HFF-Myc (cell line): ENCODE measurements at regions not wholly inside any gene's neighbourhood (a gene's known extent, or its start where the extent isn't known, plus 50 kb on each side); places are given as distances from the start of the nearest gene placed in this dataset.

Source experiments
- DNase-seq: peaks from one replicate; pipeline ENCODE4 v3.0.0-alpha.2; 2011; ENCODE audit warnings: low read depth; ENCODE audit errors: extremely low read depth
- H3K4me3 ChIP-seq: replicated peaks from 2 replicates; pipeline ENCODE4 v1.5.1; 2011; ENCODE audit warnings: low read depth, mild to moderate bottlenecking, control low read depth, low read length
- CTCF ChIP-seq: IDR thresholded peaks from 2 replicates; pipeline ENCODE4 v1.5.1; 2012; ENCODE audit warnings: mild to moderate bottlenecking, low read depth, low read length, control low read depth; ENCODE audit errors: missing control alignments

- DNase-seq = no peak
- no peak for TF ChIP-seq CTCF
- H3K4me3 ChIP-seq = no peak overlapping the region
Measured at GRCh38 chr1:30253361-30253760, 470.0 kb downstream of the MATN1 start.

DNA sequence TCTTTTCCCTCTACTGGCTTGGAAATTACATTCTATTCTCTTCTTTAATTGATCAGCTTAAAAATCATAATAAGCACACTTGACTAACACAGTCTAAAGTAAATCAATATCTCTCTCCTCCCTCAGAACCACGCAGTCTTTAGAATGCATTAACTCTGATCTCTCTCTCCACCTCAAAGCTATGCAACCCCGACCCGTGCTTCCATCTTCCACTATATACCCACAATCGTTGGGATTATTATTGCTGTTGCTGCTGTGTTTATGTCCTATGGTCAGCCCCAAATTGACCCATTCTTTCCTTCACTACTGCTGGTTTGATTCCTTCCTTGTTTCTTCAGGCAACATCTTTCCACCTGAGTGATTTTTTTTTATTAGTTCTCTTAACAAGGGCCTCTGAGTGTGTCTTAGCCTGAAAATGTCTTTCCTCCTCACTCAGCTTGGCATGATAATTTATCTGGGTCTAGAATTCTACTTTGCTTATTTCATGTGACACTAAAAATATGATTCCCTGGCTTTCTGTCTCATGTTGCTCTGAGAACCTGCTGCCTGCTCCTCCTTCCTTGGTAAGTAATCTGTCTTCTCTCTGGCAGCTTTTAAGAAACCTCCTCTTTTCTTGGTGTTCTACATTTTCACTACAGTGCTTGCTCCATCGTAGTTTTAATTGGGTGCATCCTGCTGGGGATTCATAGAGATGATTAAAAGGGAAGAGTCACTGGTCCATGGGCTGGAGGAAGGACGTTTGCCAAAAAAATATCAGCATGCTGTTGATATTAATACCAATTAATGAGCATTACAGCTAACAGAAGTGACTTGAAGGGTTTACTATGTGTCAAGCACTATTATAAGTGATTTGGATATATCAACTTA lies 472.2 kb downstream of the MATN1 start:
- no peak for TF ChIP-seq CTCF

GRCh38 chr1:30250338-30250983 lies 472.9 kb downstream of the MATN1 start:
- no peak overlapping the region for H3K4me3 ChIP-seq
- TF ChIP-seq CTCF = no peak
- DNase-seq = no peak

More for the DNA sequence above, 472.2 kb downstream of the MATN1 start:
- DNase-seq = no peak
- H3K4me3 ChIP-seq = no peak overlapping the region

DNA sequence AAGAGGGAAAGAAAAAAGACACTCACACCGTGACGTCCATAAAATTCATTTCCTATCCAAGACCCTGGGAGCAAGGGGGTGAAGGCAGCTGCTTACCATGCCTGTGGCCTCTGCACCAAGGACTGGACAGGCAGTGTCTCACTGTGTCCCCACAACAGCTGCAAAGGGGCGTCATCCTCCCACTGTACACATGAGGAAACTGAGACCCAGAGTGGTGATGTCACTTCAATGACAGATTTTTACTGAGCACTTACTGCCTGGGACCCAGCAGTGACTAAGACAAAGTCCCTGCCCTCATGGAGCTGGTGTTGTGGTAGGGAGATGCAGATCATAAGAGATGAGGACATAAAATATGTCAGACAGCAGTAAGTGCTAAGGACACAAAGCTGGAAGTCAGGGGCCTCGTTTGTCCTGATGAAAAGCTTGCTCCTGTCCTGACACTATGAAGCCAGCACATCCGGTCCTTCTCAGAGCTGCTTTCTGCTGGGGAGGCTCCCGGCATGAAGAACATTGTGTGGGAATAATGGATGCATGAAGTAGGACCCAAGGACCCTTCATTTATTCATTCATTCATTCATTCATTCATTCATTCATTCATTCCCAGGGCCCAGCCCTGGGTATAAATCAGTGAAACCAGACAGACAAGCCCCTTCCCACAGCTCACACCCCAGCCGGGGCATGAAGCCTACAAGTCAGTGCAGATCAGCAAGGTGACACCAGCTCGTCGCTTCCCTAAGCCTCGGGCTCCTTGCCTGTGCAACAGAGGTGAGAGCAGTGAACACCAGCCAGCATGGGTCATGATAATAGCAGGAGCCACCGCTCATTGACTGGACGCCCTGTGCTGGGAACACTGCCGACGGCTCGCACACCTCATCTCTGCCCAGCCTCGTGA lies 473.7 kb downstream of the MATN1 start:
- TF ChIP-seq CTCF = no peak
- no peak overlapping the region for H3K4me3 ChIP-seq
- no peak for DNase-seq

DNA sequence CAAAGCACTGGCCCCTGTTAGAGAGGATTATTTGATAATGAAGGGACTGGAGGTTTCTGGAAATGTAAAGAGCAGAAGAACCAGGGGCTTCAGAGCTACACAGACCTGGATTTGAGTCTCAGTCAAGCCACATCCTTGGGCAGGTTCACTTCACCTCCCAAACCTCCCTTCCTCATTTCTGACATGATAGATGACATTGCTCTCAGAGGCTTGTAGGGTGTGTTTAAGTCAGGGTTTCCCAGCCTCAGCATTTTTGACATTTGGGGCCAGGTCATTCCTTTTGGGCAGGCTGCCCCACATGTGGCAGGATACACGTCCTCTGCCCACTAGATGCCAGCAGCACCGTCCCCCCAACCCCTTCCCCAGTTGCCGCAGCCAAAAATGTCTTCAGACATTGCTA lies 474.6 kb downstream of the MATN1 start:
- no peak for DNase-seq
- no peak overlapping the region for H3K4me3 ChIP-seq

GRCh38 chr1:30248373-30248772 lies 475.0 kb downstream of the MATN1 start:
- TF ChIP-seq CTCF = no peak
- no peak for DNase-seq
- H3K4me3 ChIP-seq = no peak overlapping the region

More for the DNA sequence above, 474.6 kb downstream of the MATN1 start:
- no peak for TF ChIP-seq CTCF
